Hematopoietic multipotent progenitor cell treated with erythropoietin and hydrocortisone succinate and interleukin-3 and kit ligand, for 6 days (in vitro differentiated cells): ENCODE measurements at regions not wholly inside any gene's neighbourhood (a gene's known extent, or its start where the extent isn't known, plus 50 kb on each side); places are given as distances from the start of the nearest gene placed in this dataset.
"Not testable (repeated sequence)": the region's sequence is repeated elsewhere in the genome, so short reads cannot be mapped to it uniquely, and the experiment has no call there.

Source experiments
- DNase-seq: peaks from one replicate; pipeline ENCODE4 v3.0.0-alpha.2; 2015

DNA sequence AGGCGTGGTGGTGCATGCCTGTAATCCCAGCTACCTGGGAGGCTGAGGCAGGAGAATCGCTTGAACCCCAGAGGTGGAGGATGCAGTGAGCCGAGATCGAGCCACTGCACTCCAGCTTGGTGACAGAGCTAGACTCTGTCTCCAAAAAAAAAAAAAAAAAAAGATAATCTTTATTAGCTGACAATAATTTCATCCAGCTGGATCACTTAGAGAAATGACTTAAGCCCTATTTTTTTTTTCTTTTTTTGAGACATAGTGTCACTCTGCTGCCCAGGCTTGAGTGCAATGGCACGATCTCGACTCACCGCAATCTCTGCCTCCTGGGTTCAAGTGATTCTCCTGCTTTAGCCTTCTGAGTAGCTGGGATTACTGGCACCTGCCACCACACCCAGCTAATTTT lies 51.6 kb upstream of the MAP4K4 start:
- DNase-seq = not testable (repeated sequence)

DNA sequence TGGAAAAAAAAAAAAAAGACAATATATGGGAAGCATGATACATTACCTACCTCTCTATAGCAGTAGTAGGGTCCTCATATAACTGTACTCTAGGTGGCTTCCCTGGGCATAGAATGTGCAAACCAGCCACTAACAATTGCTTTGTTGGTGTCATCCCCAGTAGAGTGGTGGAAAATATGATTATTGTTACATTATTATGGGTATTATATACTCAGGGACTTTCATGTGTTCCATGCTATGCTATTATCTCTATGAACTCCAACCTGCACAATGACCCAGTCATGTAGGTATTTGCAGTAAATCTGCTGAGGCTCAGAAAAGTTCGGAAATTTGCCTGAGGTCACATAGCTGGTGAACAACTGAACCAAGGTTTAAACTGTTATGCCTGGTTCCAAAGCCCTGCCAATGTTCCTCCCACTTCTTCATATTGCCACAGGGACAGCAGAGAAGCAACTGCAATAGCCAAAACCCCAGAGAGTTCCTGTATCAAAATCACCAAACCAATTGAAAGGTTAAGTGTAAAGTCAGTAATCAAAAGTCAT lies 52.6 kb upstream of the MAP4K4 start:
- DNase-seq = no peak

DNA sequence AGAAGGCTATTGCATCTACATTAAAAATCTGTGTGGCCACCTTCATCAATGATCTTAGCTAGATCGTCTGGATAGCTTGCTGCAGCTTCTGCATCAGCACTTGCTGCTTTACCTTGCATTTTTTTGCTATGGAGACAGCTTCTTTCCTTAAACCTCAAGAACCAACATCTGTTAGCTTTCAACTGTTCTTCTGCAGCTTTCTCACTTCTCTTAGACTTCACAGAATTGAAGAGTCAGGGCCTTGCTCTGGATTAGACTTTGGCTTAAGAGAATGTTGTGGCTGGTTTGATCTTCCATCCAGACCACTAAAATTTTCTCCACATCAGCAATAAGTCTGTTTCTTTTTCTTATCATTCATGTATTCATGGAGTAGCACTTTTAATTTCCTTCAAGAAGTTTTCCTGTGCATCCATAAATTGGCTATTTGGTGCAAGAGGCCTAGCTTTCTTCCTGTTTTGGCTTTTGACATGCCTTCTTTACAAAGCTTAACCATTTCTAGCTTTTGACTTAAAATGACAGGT lies 54.4 kb upstream of the MAP4K4 start:
- no peak for DNase-seq

DNA sequence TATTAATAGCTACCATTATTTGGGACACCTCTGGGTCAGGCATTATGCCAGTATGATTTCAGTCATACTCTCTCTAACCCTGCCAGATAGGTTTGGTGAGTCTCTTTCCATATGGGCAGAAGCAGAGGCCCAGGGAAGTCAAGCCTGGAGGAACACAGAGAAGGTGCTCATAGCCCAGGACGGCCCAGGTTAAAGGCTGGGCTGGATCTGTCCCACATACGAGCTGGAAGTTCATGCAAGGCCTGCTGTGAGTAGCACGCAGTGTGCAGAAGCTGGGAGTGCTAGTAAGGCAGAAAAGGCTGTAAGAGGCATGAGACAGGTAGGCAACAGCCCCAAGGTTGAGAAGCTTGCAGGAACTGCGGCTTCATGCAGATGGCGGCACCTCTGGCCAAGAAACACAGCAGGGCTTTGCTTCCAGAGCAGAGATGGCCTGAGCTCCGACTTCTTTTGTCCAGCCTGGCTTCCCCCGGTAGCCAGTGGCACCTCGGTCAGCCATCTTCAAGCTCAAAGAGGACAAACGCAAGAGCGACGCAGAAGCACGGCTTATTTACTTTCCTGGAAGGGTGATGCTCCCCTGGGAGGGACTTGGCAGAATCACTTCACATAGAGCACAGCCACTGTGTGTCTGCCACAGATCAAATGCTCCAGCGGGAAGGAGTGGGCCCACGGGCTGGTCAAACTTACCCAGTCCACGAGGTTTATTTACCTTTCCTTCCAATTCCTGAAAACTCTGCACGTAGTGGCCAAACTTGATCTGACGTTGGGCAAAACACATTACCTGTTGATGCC lies 58.5 kb upstream of the MAP4K4 start:
- DNase-seq = no peak

DNA sequence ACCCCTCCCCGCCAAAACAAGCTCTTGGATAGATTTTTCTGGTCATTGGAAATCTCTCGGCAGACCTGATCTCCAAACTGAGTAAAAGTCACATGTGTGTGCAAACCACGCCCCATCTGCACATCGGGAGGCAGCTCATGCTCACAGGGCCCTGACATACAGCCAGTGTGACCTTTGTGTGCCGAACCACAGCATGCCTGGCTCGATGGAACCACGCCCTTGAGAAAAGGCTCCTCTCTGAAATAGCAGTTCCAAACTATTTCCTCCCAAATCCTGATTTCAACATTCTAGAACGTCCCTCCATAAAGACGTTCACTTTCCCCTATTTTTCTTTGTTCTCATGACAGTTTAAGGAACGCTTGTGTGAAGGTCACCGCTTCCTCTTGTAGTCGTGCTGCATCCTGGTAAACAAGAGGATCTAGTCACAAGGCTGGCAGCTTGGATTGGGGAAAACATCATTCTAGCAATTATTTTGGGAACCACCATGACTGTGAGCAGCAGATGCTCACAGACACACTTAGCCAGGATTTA lies 59.3 kb upstream of the MAP4K4 start:
- no peak for DNase-seq

DNA sequence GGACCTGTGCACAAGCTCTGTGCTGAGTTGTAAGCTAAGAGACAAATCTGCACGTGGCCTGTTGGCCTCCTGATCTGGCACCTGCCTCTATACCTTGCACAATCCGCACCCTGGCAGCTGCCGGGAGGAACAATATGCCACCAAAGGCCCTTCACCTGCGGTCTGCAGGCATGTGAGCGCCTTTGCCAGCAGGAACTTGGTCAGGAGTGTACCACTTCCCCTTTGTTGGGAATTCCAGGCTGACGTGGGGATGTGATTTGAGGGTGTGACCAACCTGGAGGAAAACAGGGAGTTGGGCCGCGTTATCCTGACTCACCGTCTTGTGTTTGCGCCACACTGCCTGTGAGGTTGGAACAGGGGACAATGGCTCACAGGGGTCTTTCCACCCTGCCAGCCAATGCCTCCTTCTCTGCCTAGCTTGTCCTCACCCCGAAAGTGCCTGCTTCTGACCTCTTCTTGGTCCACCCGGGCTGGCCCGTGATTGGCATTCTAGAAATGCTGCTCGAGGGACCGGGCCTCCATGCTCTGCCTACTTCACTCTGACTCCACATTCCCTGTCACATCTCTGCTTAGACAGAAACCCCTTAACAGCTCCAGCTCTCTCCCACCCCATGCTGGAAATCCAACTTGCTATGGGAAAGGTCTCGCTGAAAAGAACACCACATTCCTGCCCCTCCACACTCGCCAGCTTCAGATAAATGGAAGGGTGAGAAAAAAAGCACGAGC lies 67.1 kb upstream of the MAP4K4 start:
- no peak for DNase-seq

DNA sequence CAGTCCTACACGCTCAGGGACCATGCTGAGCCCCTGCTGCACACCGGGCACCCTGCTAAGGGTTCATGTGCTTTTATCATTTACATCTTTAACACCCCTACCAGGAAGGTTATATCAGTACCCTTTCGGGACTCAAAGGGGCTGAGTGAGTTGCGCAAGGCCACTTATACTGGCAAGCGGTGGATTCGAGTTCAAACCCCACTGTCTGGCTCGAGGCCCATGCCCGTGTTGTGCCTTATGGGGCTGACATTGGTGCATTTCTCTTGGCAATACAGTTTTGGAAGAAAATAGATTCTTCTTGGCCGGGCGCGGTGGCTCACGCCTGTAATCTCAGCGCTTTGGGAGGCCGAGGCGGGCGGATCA lies 69.5 kb upstream of the MAP4K4 start:
- DNase-seq = no peak

DNA sequence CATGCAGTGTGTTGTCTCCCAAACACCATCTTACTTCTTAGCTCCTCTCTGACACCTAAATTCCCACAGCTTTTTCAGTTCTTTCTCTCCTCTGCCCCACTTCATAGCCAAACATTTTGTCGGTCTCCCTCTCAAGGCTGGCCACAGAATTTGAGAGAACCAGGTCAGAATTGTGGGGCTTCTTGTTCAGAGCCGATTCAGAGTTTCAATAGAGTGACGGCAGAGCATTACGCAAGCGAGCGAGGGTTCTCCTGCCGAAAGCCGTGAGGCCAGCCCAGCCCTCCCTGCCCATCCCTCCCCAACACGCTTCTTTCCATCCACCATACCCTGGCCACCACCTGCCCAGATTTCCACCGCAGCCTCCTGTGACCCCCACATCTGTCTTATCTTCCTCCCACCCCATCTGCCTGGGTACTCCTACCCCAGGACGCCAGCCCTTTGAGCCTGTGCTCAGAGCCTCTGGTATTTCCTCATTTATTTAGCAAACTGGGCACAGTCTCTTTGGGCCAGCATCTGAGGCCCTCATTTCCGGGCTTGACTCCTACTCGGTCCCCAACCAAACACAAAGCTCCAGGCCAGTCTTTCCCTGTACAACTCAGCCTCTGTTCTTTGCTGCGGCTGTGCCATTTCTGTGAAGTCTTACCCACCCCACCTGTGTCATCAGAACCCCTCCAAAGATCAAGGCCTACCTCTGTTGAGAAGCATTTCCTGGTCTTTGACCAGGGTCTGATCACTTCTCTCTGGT lies 70.0 kb upstream of the MAP4K4 start:
- no peak for DNase-seq

DNA sequence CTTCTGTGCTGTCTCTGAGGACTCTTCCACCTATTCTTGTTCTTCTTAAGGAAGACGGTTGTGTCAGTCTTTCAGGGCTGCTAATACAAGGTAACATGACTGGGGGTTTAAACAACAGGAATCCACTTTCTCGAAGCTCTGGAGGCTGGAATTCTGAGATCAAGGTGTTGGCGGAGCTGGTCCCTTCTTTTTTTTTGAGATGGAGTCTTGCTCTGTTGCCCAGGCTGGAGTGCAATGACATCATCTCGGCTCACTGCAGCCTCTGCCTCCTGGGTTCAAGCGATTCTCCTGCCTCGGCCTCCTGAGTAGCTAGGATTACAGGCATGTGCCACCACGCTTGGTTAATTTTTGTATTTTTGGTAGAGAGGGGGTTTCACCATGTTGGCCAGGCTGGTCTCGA lies 71.7 kb upstream of the MAP4K4 start:
- DNase-seq = not testable (repeated sequence)

DNA sequence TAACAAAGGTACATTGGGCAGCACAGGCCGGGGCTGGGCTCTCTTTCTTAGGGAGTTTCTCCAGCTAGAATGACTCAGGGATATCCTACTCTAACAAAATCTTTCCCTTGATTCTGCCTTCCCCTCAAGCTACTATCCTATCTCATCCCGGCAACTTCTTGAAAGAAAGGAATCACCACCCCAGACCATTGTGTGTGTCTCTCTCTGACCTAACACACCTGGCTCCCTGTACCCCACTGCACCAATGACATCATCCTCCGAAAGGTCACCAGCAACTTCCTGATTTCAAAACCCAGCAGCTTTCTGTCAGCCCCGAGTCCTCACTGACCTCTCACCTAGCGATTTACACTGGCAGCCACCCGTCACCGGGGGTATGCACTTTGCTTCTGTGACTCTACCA lies 72.1 kb upstream of the MAP4K4 start:
- DNase-seq = no peak

DNA sequence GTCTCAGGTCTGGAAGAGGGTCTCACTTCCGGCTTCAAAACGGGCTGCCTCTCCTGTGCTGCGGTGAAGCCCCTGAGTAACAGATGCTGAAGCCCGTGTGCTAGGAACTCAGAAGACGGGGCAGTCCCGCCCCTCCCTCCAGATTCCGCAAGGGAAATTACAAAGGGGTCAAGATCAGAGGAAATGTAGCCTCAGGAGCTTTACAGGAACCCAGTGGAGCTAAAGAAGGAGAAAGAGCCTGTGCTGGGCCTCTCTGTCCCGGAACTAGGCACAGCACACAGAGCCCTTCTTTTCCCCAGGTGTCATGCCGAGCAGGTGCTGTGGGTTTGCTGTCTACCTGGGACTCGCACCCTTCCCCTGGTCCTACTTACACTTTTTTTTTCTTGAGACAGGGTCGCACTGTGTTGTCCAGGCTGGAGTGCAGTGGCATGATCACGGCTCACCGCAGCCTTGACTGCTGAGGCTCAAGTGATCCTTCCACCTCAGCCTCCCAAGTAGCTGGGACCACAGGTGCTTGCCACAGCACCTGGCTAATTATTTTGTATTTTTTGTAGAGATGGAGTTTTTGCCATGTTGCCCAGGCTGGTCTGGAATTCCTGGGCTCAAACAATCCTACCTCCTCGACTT lies 72.7 kb upstream of the MAP4K4 start:
- no peak for DNase-seq

DNA sequence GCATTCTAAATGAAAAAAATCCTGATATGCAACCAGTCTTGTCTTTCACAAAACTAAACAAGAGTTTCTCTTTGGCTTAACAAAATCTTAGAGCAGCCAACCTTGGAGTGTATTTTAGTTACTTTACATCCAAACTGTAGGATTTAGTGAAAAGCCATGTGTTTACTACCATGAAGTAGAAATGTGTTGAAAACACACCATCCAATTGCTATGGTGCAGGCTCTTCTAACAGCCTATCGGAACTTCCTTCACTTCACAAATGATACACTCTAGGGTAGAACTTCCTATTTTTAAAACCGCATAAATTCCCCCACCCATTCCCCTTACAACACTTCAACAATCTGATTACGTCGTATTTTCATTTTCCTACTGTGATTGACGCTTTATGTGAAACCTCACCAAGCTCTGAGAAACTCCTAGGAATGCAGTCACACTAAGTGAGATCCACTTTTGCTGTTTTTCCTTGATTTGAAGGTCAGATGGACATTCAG lies 74.4 kb upstream of the MAP4K4 start:
- peak; percentile 79 for DNase-seq

DNA sequence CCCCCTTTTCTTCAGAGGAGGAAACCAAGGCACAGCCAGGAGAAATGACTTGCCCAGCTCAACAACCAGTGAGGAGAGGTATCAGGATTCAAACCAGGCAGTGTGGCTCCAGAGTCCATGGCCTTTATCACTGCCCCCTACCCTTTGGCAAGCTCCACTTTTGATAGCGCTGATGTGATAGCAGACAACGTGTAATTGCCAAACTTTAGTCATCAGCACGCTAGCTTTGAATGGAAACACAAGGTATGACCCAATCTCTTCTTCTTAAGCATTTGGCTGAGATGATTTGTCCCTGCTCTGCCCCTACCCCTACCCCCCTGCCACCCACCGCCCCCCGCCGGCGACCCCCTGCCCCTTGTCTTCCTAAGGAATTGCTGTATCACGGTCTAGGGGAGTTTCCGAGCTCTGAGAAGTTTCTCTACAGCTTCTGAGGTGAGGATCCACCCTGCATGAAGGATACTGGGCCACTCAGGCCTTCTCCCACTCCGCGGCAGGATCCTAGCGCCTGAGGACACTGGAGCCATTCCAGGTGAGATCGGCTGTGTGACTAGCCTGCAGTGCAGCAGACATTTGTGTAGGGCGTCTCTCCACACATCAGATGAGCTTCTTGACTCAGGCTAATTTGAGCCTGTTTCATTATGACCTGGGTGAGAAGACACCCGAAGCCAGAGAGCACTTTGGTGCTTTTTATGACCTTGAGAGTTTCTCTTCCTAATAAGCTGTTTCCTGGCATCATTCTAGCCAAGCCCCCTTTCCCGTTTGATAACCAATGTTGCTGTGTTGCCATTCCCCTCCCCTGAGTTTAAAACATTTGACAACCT lies 75.1 kb upstream of the MAP4K4 start:
- no peak for DNase-seq

DNA sequence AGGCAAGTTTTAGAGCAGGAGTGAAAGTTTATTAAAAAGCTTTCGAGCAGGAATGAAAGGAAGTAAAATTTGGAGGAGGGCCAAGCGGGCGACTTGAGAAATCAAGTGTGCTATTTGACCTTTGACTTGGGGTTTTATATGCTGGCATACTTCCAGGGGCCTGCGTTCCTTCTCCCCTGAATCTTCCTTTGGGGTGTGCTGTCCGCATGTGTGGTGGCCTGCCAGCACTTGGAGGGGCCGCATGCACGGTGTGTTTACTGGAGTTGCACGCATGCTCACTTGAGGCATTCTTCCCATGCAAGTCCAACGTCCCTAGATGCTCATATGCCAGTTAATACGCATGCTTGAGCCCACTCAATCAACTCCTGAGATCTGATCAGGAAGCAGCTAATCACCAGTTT lies 78.3 kb upstream of the MAP4K4 start:
- peak; percentile 63 for DNase-seq

DNA sequence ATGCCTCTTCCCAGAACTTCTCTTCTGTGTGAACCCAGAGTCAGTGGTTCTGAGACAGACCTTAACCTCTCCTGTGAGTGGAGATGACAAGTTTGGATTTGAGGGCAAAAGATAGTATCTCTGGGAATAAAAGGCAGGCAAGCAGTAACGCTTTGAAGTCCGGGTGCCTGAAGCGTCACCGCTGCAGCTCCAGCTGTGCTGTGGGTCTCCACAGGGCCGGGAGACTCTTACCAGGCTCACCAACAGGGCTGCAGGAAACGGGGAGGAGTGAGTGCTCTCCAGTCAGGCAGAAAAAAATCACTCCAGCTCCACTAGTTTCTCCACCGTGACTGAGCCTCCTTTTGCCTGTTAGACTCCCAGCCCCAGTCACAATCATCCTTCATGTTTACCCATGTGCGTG lies 79.7 kb upstream of the MAP4K4 start:
- no peak for DNase-seq

DNA sequence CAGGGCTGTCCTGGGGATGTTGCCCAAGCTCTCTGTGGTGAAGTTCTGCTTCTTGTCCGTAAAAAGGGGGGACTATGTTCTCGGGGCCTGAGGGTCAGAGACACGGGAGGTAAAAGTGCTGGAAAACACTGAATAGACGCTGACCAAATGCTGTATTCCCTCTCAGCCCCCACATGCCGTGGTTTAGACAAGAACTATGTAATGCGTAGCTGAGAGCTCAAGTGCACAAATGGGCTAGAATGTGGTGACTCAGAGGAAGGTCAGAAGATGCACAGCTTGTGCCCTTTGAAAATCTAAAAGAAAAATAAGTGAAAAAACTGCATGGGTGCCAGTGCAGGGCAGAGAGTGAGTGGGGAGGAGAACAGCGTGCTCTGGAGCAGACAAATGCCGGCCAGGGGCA lies 80.3 kb upstream of the MAP4K4 start:
- DNase-seq = no peak

DNA sequence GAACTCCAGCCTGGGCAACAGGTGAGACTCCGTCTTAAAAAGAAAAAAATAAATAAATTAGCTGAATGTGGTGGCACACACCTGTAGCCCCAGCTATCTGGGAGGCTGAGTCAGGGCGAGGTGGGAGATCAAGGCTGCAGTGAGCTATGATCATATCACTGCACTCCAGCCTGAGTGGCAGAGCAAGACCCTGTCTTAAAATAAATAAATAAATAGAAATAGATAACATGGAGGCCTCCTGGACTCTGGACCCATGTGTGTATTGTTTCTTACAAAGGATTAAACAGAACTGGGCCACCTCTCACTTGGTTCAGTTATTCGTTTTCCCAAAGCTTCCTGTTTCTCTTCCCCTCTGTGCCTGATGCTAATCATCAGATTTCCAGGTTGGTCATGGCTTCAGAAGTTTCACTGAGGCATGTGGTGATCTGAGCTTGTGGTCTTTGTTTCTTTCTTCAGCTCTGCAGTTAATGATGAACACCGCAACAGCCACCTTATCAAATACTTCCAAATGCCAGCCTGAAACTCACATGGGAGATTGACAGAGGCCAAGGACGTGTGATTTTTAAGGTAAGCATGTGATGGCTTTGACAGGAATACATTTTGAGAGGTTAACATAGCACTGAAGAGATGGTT lies 83.3 kb upstream of the MAP4K4 start:
- DNase-seq = no peak

DNA sequence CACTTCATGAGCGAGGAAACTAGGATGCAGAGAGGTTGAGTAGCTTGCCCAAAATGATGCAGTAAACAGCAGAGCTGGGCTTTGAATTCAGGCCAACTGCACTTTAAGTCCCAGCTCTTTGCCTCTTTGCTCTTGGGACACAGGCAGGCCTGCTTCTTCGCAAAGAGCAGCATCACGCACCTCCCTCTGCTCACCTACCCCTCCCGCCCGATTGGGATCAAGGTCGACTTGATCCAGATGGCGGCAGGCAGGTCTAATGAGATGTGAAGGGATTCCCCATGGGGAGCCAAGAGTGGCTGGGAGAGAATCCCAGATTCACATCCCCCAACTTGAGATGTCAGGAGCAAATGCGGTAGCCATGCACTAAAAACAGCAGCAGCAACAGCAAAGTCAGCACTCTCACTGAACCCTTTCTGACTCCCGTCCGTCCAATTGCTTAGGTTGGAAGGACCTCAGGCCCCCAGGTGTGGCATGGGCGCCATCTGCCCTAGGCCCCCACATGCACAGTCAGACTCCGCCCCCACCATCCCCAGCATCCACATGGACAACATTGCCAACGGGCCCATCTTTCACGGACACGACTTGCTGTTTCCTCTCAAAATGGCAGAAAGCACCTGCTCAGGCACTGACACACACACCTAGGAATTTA lies 84.3 kb upstream of the MAP4K4 start:
- DNase-seq = no peak

DNA sequence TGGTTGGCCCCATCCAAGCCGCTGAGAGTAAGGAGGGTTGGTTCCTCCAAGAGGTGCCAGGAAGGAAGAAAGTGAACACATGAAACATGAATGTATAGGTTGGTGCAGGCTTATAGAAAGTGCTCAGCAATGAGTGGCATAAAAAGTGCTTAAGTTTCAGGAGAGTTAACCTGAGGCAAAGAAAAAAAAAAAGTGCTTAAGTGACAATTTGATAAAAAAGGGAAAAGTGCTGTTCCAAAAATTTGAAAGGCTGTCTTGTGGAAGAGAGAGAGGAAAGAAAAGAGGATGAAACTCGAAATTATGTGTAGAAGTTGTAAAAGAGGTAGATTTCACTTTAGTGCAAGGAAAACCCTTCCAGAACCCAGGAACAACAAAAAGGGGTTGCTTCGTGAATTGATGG lies 85.5 kb upstream of the MAP4K4 start:
- DNase-seq = no peak

DNA sequence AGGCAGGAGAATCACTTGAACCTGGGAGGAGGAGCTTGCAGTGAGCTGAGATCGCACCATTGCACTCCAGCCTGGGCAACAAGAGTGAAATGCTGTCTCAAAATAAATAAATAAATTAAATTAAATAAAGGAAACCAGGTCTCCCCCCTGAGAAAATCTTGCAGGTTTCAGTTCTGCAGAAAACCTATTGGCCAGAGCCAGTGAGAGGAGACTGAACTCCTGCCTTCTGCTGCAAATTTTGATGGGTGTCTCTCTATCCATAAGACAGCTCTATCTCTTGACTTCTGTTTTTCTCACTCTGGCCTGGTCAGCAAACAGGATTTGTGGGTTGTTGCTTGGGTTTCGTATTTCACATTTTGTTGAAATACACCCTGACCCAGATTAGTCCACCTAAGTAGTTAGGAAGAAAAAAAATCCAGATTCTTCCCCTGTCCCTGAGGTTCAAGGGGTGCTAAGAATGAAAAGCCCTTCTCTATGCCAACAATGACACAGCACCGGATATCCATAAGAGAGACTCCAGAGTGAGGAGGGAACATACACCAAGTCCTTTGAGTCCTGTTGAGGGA lies 86.7 kb upstream of the MAP4K4 start:
- no peak for DNase-seq
